A673 (cell line): ENCODE measurements at regions not wholly inside any gene's neighbourhood (a gene's known extent, or its start where the extent isn't known, plus 50 kb on each side); places are given as distances from the start of the nearest gene placed in this dataset.

Source experiments
- CTCF ChIP-seq: fragments of 300-800, 200-600 bp; sonication (generic); conservative IDR thresholded peaks from 2 replicates; pipeline ENCODE4 v1.5.1; 2017; ENCODE audit warnings: low read depth, mild to moderate bottlenecking, antibody characterized with exemption, low read length, moderate library complexity, mixed read lengths
- EZH2 ChIP-seq: fragments of 200-600 bp; sonication (generic); IDR thresholded peaks from 2 replicates; pipeline ENCODE4 v1.6.1; 2017; ENCODE audit warnings: borderline replicate concordance, low read depth, mild to moderate bottlenecking, mixed read lengths, antibody characterized with exemption, low read length; ENCODE audit not compliant: poor library complexity, severe bottlenecking

- no peak for TF ChIP-seq CTCF
- TF ChIP-seq EZH2 = no peak
Observed at GRCh38 chr10:44004913-44005787, 356.5 kb upstream of the ZNF32 start.
